ENCODE measurements at regions not wholly inside any gene's neighbourhood (a gene's known extent, or its start where the extent isn't known, plus 50 kb on each side); places are given as distances from the start of the nearest gene placed in this dataset.
"Not testable (repeated sequence)": the region's sequence is repeated elsewhere in the genome, so short reads cannot be mapped to it uniquely, and the experiment has no call there.

- no peak for DNase-seq
These were observed 813.8 kb downstream of the RNF144A start for GRCh38 chr2:7730990-7731389.

- DNase-seq: no peak
These were observed 815.3 kb downstream of the RNF144A start for GRCh38 chr2:7732497-7732896.

GRCh38 chr2:7736646-7737305, 819.6 kb downstream of the RNF144A start:
- DNase-seq: no peak

- DNase-seq: no peak
These were observed 821.4 kb downstream of the RNF144A start for GRCh38 chr2:7738596-7738995.

GRCh38 chr2:7740114-7740513, 822.9 kb downstream of the RNF144A start:
- DNase-seq: no peak

- no peak for DNase-seq
These were observed 825.1 kb downstream of the RNF144A start for GRCh38 chr2:7742301-7742700.

- DNase-seq: no peak
These were observed 827.6 kb downstream of the RNF144A start for GRCh38 chr2:7744827-7745226.

GRCh38 chr2:7745369-7745768, 828.2 kb downstream of the RNF144A start:
- no peak for DNase-seq

GRCh38 chr2:7748717-7749415, 831.7 kb downstream of the RNF144A start:
- DNase-seq: no peak

GRCh38 chr2:7749895-7750559, 832.8 kb downstream of the RNF144A start:
- no peak for DNase-seq

GRCh38 chr2:7752291-7752690, 835.1 kb downstream of the RNF144A start:
- no peak for DNase-seq

- no peak for DNase-seq
These were observed 836.6 kb downstream of the RNF144A start for GRCh38 chr2:7753777-7754176.

GRCh38 chr2:7755879-7756278, 838.7 kb downstream of the RNF144A start:
- DNase-seq: no peak

GRCh38 chr2:7758073-7758759, 841.0 kb downstream of the RNF144A start:
- no peak for DNase-seq

- no peak for DNase-seq
These were observed 842.7 kb downstream of the RNF144A start for GRCh38 chr2:7759898-7760297.

GRCh38 chr2:7763418-7763817, 846.2 kb downstream of the RNF144A start:
- DNase-seq: not testable (repeated sequence)

GRCh38 chr2:7765236-7765635, 848.0 kb downstream of the RNF144A start:
- no peak for DNase-seq

- DNase-seq: no peak
These were observed 849.0 kb downstream of the RNF144A start for GRCh38 chr2:7766088-7766722.

GRCh38 chr2:7766978-7767565, 849.9 kb downstream of the RNF144A start:
- no peak for DNase-seq

GRCh38 chr2:7767902-7768301, 850.7 kb downstream of the RNF144A start:
- DNase-seq: no peak

GRCh38 chr2:7771781-7772180, 854.6 kb downstream of the RNF144A start:
- DNase-seq: no peak

Data from activated T-cell treated with anti-CD3 and anti-CD28 coated beads, Interleukin-2, amount 50 U/mL, for 1 hour (primary cell).